Karpas-422 (cell line): ENCODE measurements at regions not wholly inside any gene's neighbourhood (a gene's known extent, or its start where the extent isn't known, plus 50 kb on each side); places are given as distances from the start of the nearest gene placed in this dataset.
"Not testable (repeated sequence)": the region's sequence is repeated elsewhere in the genome, so short reads cannot be mapped to it uniquely, and the experiment has no call there.

Experiments used
- DNase-seq: peaks from one replicate; pipeline ENCODE4 v3.0.0-alpha.2; 2015
- H2AFZ ChIP-seq: fragments of 200-600 bp; sonication (generic); 2 replicates; pipeline ENCODE4 v1.6.1; 2014; ENCODE audit warnings: antibody characterized with exemption, low read length, mixed read lengths
- H3K27ac ChIP-seq: fragments of 200-600 bp; sonication (generic); 2 replicates; pipeline ENCODE4 v1.5.1; 2014; ENCODE audit warnings: mild to moderate bottlenecking, low read length, moderate library complexity
- H3K27me3 ChIP-seq: fragments of 200-600 bp; sonication (generic); 2 replicates; pipeline ENCODE4 v1.6.1; 2014; ENCODE audit warnings: low read length, mixed read lengths
- H3K36me3 ChIP-seq: fragments of 200-600 bp; sonication (generic); 2 replicates; pipeline ENCODE4 v1.6.1; 2014; ENCODE audit warnings: low read length, mixed read lengths; ENCODE audit not compliant: insufficient read depth
- H3K4me1 ChIP-seq: fragments of 200-600 bp; sonication (generic); 2 replicates; pipeline ENCODE4 v1.6.1; 2014; ENCODE audit warnings: mild to moderate bottlenecking, low read length, mixed read lengths
- H3K4me2 ChIP-seq: fragments of 200-600 bp; sonication (generic); 2 replicates; pipeline ENCODE4 v1.6.1; 2014; ENCODE audit warnings: low read length, low read depth, mild to moderate bottlenecking; ENCODE audit not compliant: poor library complexity, severe bottlenecking
- H3K4me3 ChIP-seq: fragments of 200-600 bp; sonication (generic); 2 replicates; pipeline ENCODE4 v1.5.1; 2014; ENCODE audit warnings: mild to moderate bottlenecking, antibody characterized with exemption, low read length, mixed read lengths
- H3K79me2 ChIP-seq: fragments of 200-600 bp; sonication (generic); 2 replicates; pipeline ENCODE4 v1.6.1; 2014; ENCODE audit warnings: mild to moderate bottlenecking, low read length, mixed read lengths
- H3K9ac ChIP-seq: fragments of 200-600 bp; sonication (generic); 2 replicates; pipeline ENCODE4 v1.6.0; 2014; ENCODE audit warnings: low read length
- H3K9me2 ChIP-seq: fragments of 200-600 bp; sonication (generic), shearing (Covaris generic); replicated peaks from 2 replicates; pipeline ENCODE4 v1.6.0; 2014; ENCODE audit warnings: mild to moderate bottlenecking, low read length, moderate library complexity; ENCODE audit not compliant: insufficient read depth
- H3K9me3 ChIP-seq: fragments of 300-700, 200-600 bp; sonication (generic); 2 replicates; pipeline ENCODE4 v1.6.1; 2014; ENCODE audit warnings: low read length, mixed read lengths
- H4K20me1 ChIP-seq: fragments of 200-600 bp; sonication (generic); 2 replicates; pipeline ENCODE4 v1.6.1; 2014; ENCODE audit warnings: mild to moderate bottlenecking, antibody characterized with exemption, low read length, low read depth; ENCODE audit not compliant: insufficient read depth

DNA sequence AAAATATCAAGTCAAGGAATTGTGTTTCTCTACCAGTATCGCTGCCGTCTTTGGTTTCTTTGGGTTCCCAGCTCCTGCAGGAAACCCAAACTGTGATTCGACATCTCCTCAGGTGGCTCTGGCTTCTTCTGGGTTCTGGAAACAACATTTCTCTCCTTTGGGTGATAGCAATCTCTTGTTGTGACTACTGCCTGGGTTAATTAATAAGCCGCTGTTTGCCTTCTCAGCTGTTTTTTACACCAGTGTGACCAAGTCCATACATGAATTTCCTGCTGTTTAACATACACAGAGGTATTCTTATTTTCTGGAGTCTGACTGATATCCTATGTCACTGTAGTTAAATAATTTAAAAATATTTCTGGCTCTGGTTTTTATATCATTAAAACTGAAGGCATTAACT, 112.5 kb upstream of the DCC start:
- H3K4me1 ChIP-seq = no peaks in the 10 kb centered on the region
- no peaks in the 10 kb centered on the region for H3K27me3 ChIP-seq
- DNase-seq = no peak
- peaks cover 6% of the 10 kb centered on the region for H3K9me3 ChIP-seq
- no peaks in the 10 kb centered on the region for H3K9me2 ChIP-seq
- no peak overlapping the region for H2AFZ ChIP-seq
- H4K20me1 ChIP-seq = no peaks in the 10 kb centered on the region
- no peaks in the 10 kb centered on the region for H3K36me3 ChIP-seq
- H3K27ac ChIP-seq = no peak overlapping the region
- no peak overlapping the region for H3K9ac ChIP-seq
- no peaks in the 10 kb centered on the region for H3K79me2 ChIP-seq
- H3K4me3 ChIP-seq = no peak overlapping the region
- H3K4me2 ChIP-seq = no peak overlapping the region

DNA sequence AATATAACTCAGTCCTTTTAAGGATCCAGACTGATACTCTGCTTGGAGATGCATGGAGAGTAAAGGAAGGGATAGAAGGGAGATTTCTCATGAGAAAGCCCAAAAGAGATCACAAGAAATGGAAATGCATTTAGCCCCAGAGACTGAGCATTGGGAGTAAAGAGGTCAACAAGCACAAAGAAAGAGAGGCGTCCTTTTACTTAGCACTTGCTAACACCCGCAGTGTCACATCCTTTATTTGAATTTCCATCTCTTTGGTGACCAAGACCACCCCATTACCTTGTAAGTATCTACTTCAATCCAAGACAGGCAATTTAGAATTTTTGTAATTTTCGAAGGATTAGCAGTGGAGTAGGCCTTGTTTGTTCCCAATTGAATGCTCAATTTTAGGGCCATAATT, 111.8 kb upstream of the DCC start:
- H3K27ac ChIP-seq = no peak overlapping the region
- H3K79me2 ChIP-seq = no peaks in the 10 kb centered on the region
- H3K9me2 ChIP-seq = no peaks in the 10 kb centered on the region
- no peaks in the 10 kb centered on the region for H4K20me1 ChIP-seq
- H3K27me3 ChIP-seq = no peaks in the 10 kb centered on the region
- peaks cover 4% of the 10 kb centered on the region; the same call in 1 of the 2 replicates for H3K9me3 ChIP-seq
- no peak overlapping the region for H3K4me2 ChIP-seq
- H3K9ac ChIP-seq = no peak overlapping the region
- DNase-seq = no peak
- no peak overlapping the region for H2AFZ ChIP-seq
- no peaks in the 10 kb centered on the region for H3K36me3 ChIP-seq
- no peaks in the 10 kb centered on the region for H3K4me1 ChIP-seq
- no peak overlapping the region for H3K4me3 ChIP-seq

DNA sequence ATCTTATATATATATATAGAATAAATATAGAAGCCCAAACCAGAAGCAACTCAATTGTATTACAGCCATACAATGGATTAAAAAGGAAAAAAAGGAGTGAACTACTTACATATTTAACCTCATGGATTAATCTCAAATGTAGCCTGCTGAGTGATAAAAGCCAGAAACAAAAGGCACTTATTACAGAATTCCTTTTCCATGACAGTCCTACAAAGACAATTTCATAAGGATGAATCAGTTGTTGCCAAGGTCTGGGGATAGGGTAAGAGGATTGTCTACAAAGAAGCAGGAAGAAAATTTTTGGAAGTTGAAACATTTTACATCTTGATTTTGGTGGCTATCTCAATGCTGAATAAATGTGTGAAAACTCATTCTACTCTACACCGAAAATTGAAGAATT, 103.9 kb upstream of the DCC start:
- no peaks in the 10 kb centered on the region for H3K4me1 ChIP-seq
- H3K27me3 ChIP-seq = no peaks in the 10 kb centered on the region
- H3K36me3 ChIP-seq = no peaks in the 10 kb centered on the region
- H2AFZ ChIP-seq = no peak overlapping the region
- H4K20me1 ChIP-seq = no peaks in the 10 kb centered on the region
- H3K4me3 ChIP-seq = no peak overlapping the region
- H3K9me2 ChIP-seq = no peaks in the 10 kb centered on the region
- no peak overlapping the region for H3K4me2 ChIP-seq
- no peaks in the 10 kb centered on the region for H3K79me2 ChIP-seq
- H3K9me3 ChIP-seq = peaks cover 18% of the 10 kb centered on the region
- no peak for DNase-seq
- H3K27ac ChIP-seq = no peak overlapping the region
- no peak overlapping the region for H3K9ac ChIP-seq

DNA sequence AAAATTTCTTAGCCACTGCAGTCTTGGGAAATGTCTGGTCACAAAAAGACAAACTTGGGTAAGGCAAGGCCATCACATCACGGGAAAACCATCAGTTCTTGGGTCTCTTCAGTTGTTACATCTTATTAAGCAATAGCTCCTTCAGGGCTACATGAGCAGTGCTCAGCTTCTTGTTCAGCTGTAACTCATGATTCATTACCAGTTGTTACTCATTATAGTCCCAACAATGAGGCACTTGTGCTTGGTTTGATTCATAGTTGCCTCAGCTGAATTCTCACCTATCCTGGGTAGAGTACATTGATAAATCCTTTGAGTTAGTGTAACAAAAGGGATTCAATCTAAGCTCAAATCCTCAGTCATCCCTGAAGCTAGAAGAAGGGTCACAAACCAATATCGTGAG, 102.4 kb upstream of the DCC start:
- Histone ChIP-seq H3K4me3 (no peak overlapping the region), H3K27ac (no peak overlapping the region)
- DNase-seq = no peak

DNA sequence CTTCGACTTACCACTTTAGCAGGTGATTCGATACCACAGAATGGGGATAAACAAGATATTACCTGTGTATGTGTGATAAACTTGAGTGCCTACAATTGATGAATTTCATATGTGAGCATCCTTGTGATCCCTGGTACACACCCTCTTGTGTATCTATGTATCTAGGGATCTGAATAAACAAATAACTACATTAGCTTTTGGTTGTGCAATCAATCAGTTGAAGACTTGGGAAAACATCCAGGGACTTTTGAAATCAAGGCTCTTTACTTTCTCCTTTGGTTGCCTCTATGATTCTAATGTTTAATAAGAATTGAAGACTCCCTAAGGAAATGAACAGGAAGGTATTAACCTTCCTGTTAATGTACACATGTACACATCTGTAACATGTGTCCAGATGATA, 97.3 kb upstream of the DCC start:
- Histone ChIP-seq H3K4me1 (no peaks in the 10 kb centered on the region), H3K79me2 (no peaks in the 10 kb centered on the region), H3K36me3 (no peaks in the 10 kb centered on the region), H2AFZ (no peak overlapping the region), H3K9me3 (peaks cover 32% of the 10 kb centered on the region), H3K9me2 (no peaks in the 10 kb centered on the region), H3K4me3 (no peak overlapping the region), H3K9ac (no peak overlapping the region), H3K4me2 (no peak overlapping the region), H3K27ac (no peak overlapping the region), H3K27me3 (no peaks in the 10 kb centered on the region), H4K20me1 (no peaks in the 10 kb centered on the region)
- DNase-seq = no peak

More for the DNA sequence above, 102.4 kb upstream of the DCC start:
- H3K4me1 ChIP-seq = no peaks in the 10 kb centered on the region
- H3K36me3 ChIP-seq = no peaks in the 10 kb centered on the region
- H3K9me3 ChIP-seq = peaks cover 15% of the 10 kb centered on the region; the same call in 1 of the 2 replicates
- H4K20me1 ChIP-seq = no peaks in the 10 kb centered on the region
- no peaks in the 10 kb centered on the region for H3K79me2 ChIP-seq
- no peaks in the 10 kb centered on the region for H3K9me2 ChIP-seq
- H2AFZ ChIP-seq = no peak overlapping the region
- H3K4me2 ChIP-seq = no peak overlapping the region
- no peaks in the 10 kb centered on the region for H3K27me3 ChIP-seq
- H3K9ac ChIP-seq = no peak overlapping the region

DNA sequence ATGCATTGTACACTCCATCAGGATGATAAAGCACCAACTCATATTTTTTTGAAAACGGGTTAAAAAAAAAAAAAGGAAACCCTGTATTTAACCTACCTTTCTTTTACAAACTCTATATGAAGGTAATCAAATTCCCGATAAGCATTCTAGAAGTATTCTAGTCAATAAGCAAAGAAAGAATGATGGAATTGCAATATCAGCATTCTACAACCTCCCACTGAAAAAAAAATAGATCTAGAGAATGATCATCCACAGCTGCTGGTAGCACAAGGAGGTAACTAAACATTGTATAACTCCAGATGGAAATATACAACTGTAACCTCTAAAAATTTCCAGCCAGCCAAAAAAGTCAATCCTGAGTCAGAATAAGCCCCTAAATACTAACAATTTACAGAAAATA, 95.3 kb upstream of the DCC start:
- H3K79me2 ChIP-seq = no peaks in the 10 kb centered on the region
- H3K4me2 ChIP-seq = no peak overlapping the region
- H2AFZ ChIP-seq = no peak overlapping the region
- no peak overlapping the region for H3K9ac ChIP-seq
- H4K20me1 ChIP-seq = no peaks in the 10 kb centered on the region
- DNase-seq = no peak
- no peaks in the 10 kb centered on the region for H3K9me2 ChIP-seq
- H3K27ac ChIP-seq = no peak overlapping the region
- H3K4me3 ChIP-seq = no peak overlapping the region
- no peaks in the 10 kb centered on the region for H3K4me1 ChIP-seq
- peaks cover 36% of the 10 kb centered on the region for H3K9me3 ChIP-seq
- H3K27me3 ChIP-seq = no peaks in the 10 kb centered on the region
- no peaks in the 10 kb centered on the region for H3K36me3 ChIP-seq

DNA sequence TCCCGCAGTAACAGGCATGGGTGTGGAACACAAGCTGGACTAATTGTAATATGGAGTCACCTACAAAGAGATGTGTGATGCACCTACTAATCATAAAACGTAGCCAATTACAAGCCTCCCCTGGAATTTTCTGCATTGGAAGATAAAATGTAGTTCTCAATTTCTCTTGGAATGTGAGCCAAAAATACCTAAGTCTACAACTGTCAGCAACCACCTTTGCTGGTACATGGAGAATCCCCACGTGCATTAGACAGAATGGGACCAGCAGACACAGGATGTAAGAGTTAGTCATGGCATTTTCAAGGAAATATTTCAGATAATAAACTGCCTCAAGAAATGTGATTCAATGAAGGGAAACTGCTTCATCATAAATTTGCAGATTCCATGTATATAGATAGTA, 85.6 kb upstream of the DCC start:
- peaks cover 15% of the 10 kb centered on the region for H3K9me3 ChIP-seq
- H3K79me2 ChIP-seq = no peaks in the 10 kb centered on the region
- no peak overlapping the region for H3K9ac ChIP-seq
- no peaks in the 10 kb centered on the region for H3K27me3 ChIP-seq
- no peak overlapping the region for H2AFZ ChIP-seq
- no peak overlapping the region for H3K27ac ChIP-seq
- DNase-seq = no peak
- no peaks in the 10 kb centered on the region for H3K36me3 ChIP-seq
- no peak overlapping the region for H3K4me2 ChIP-seq
- H3K9me2 ChIP-seq = no peaks in the 10 kb centered on the region
- H4K20me1 ChIP-seq = no peaks in the 10 kb centered on the region
- no peak overlapping the region for H3K4me3 ChIP-seq
- H3K4me1 ChIP-seq = no peaks in the 10 kb centered on the region

DNA sequence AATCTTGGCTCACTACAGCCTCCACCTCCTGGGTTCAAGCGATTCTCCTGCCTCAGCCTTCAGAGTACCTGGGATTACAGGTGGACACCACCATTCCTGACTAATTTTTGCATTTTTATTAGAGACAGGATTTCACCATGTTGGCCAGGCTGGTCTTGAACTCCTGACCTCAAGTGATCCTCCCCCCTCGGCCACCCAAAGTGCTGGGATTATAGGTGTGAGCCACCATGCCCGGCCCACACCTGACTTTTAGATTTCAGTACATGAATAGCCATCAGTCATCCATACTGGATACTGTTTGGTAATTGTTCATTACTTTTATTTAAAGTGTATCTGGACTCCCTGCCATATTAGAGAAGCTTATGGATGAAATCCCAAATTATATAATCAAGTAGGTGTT, 82.6 kb upstream of the DCC start:
- not testable (repeated sequence) for H3K36me3 ChIP-seq, H3K9ac ChIP-seq, DNase-seq, H4K20me1 ChIP-seq, H3K4me1 ChIP-seq, H3K79me2 ChIP-seq, H3K9me2 ChIP-seq, H3K4me2 ChIP-seq, H3K4me3 ChIP-seq, H3K27ac ChIP-seq, H2AFZ ChIP-seq, H3K27me3 ChIP-seq
- peaks cover 10% of the 10 kb centered on the region for H3K9me3 ChIP-seq

DNA sequence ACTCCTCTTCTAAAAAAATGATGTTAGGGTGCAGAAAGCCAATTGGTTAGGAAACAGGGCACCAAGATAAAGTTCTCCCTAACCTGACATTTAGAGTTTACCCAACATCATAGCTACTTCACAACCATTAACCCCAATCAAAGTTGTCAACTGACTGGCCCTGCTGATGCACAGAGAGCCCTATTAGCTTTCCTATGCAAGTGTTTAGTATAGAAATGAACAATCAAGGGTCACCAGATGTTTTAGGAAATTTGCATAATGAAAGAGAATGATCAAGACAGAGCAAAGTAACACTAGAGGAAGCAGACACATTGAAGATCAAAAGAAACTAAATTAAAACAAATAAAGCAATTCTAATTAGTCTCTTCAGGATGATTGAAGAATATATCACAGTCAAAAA, 64.2 kb upstream of the DCC start:
- 0 out of 2 replicates have a peak, but pooled peaks cover 5% of the 10 kb centered on the region for H3K9me2 ChIP-seq
- H2AFZ ChIP-seq = no peak overlapping the region
- H3K9ac ChIP-seq = no peak overlapping the region
- no peaks in the 10 kb centered on the region for H3K4me1 ChIP-seq
- peaks cover 7% of the 10 kb centered on the region; the same call in 1 of the 2 replicates for H3K9me3 ChIP-seq
- H3K27me3 ChIP-seq = no peaks in the 10 kb centered on the region
- H3K27ac ChIP-seq = no peak overlapping the region
- H3K4me3 ChIP-seq = no peak overlapping the region
- H3K79me2 ChIP-seq = no peaks in the 10 kb centered on the region
- no peaks in the 10 kb centered on the region for H3K36me3 ChIP-seq
- H4K20me1 ChIP-seq = no peaks in the 10 kb centered on the region
- H3K4me2 ChIP-seq = no peak overlapping the region
- no peak for DNase-seq
